H9 (cell line): ENCODE measurements at regions not wholly inside any gene's neighbourhood (a gene's known extent, or its start where the extent isn't known, plus 50 kb on each side); places are given as distances from the start of the nearest gene placed in this dataset.
A peak's percentile ranks its signal among the peaks of the same experiment; 100 is the strongest.

ENCODE experiments used
- DNase-seq: peaks from one replicate; pipeline ENCODE4 v3.0.0-alpha.2; 2017
- H2AFZ ChIP-seq: one replicate; pipeline ENCODE4 v1.6.1; 2013; ENCODE audit warnings: mild to moderate bottlenecking, low read length, control low read depth, moderate library complexity
- H2AK5ac ChIP-seq: 2 replicates; pipeline ENCODE4 v1.6.1; 2013; ENCODE audit warnings: low read length, control low read depth, mixed read lengths; ENCODE audit not compliant: insufficient read length
- H2BK120ac ChIP-seq: one replicate; pipeline ENCODE4 v1.6.1; 2013; ENCODE audit warnings: low read depth, mild to moderate bottlenecking, low read length, control low read depth, inconsistent platforms; ENCODE audit not compliant: poor library complexity, severe bottlenecking
- H2BK12ac ChIP-seq: 2 replicates; pipeline ENCODE4 v1.6.1; 2013; ENCODE audit warnings: low read length, control low read depth, mixed read lengths, low read depth; ENCODE audit not compliant: insufficient read length
- H2BK15ac ChIP-seq: 2 replicates; pipeline ENCODE4 v1.6.1; 2013; ENCODE audit warnings: low read depth, low read length, control low read depth
- H2BK20ac ChIP-seq: one replicate; pipeline ENCODE4 v1.6.1; 2013; ENCODE audit warnings: low read depth, mild to moderate bottlenecking, low read length, control low read depth, inconsistent platforms; ENCODE audit not compliant: poor library complexity, severe bottlenecking
- H2BK5ac ChIP-seq: 2 replicates; pipeline ENCODE4 v1.6.1; 2013; ENCODE audit warnings: low read length, control low read depth, mixed read lengths; ENCODE audit not compliant: insufficient read length
- H3K14ac ChIP-seq: 2 replicates; pipeline ENCODE4 v1.6.1; 2013; ENCODE audit warnings: low read length, control low read depth; ENCODE audit not compliant: insufficient read depth
- H3K18ac ChIP-seq: 2 replicates; pipeline ENCODE4 v1.6.1; 2013; ENCODE audit warnings: low read depth, mild to moderate bottlenecking, mixed read lengths, low read length, control low read depth; ENCODE audit not compliant: insufficient read length
- H3K23ac ChIP-seq: 2 replicates; pipeline ENCODE4 v1.6.1; 2013; ENCODE audit warnings: low read length, control low read depth, mixed read lengths, low read depth; ENCODE audit not compliant: insufficient read length
- H3K23me2 ChIP-seq: 2 replicates; pipeline ENCODE4 v1.6.1; 2013; ENCODE audit warnings: low read depth, mild to moderate bottlenecking, mixed read lengths, low read length, control low read depth; ENCODE audit not compliant: insufficient read length, poor library complexity, severe bottlenecking
- H3K27ac ChIP-seq: 2 replicates; pipeline ENCODE4 v1.5.1; 2013; ENCODE audit warnings: low read length, control low read depth, mixed read lengths, low read depth; ENCODE audit not compliant: insufficient read length
- H3K27me3 ChIP-seq: 2 replicates; pipeline ENCODE4 v1.6.1; 2013; ENCODE audit warnings: low read length, control low read depth, inconsistent platforms; ENCODE audit not compliant: insufficient read depth
- H3K4ac ChIP-seq: 2 replicates; pipeline ENCODE4 v1.6.1; 2013; ENCODE audit warnings: low read depth, mild to moderate bottlenecking, control low read depth, inconsistent platforms, low read length, moderate library complexity
- H3K4me1 ChIP-seq: 2 replicates; pipeline ENCODE4 v1.6.1; 2013; ENCODE audit warnings: low read length, control low read depth, inconsistent platforms; ENCODE audit not compliant: insufficient read depth
- H3K4me2 ChIP-seq: 2 replicates; pipeline ENCODE4 v1.6.1; 2013; ENCODE audit warnings: low read length, control low read depth, mixed read lengths; ENCODE audit not compliant: insufficient read length, insufficient read depth
- H3K56ac ChIP-seq: 2 replicates; pipeline ENCODE4 v1.6.1; 2013; ENCODE audit warnings: low read depth, mild to moderate bottlenecking, mixed read lengths, low read length, control low read depth; ENCODE audit not compliant: insufficient read length
- H3K79me1 ChIP-seq: 2 replicates; pipeline ENCODE4 v1.6.1; 2013; ENCODE audit warnings: low read depth, mild to moderate bottlenecking, moderate library complexity, low read length, control low read depth, inconsistent platforms; ENCODE audit not compliant: insufficient read depth, poor library complexity, severe bottlenecking
- H3K79me2 ChIP-seq: 2 replicates; pipeline ENCODE4 v1.6.1; 2013; ENCODE audit warnings: low read length, control low read depth, inconsistent platforms; ENCODE audit not compliant: insufficient read depth
- H3K9ac ChIP-seq: 2 replicates; pipeline ENCODE4 v1.6.1; 2013; ENCODE audit warnings: low read length, control low read depth, mixed read lengths; ENCODE audit not compliant: insufficient read length; ENCODE audit errors: extremely low read depth
- H3K9me3 ChIP-seq: one replicate; pipeline ENCODE4 v1.6.1; 2013; ENCODE audit warnings: low read depth, low read length, inconsistent platforms; ENCODE audit not compliant: control insufficient read depth
- H3T11ph ChIP-seq: one replicate; pipeline ENCODE4 v1.6.1; 2013; ENCODE audit warnings: mild to moderate bottlenecking, low read length, control low read depth, inconsistent platforms
- H4K20me1 ChIP-seq: one replicate; pipeline ENCODE4 v1.6.1; 2013; ENCODE audit not compliant: control insufficient read depth, insufficient read length, insufficient read depth
- H4K5ac ChIP-seq: 2 replicates; pipeline ENCODE4 v1.6.1; 2013; ENCODE audit warnings: low read depth, mild to moderate bottlenecking, mixed read lengths, low read length, control low read depth; ENCODE audit not compliant: insufficient read length
- H4K8ac ChIP-seq: replicated peaks from 2 replicates; pipeline ENCODE4 v1.6.1; 2013; ENCODE audit warnings: low read length, control low read depth, mixed read lengths, low read depth; ENCODE audit not compliant: insufficient read length
- H4K91ac ChIP-seq: 2 replicates; pipeline ENCODE4 v1.6.1; 2013; ENCODE audit warnings: low read depth, mild to moderate bottlenecking, moderate library complexity, mixed read lengths, low read length, control low read depth; ENCODE audit not compliant: insufficient read length
- H3K27ac Mint-ChIP-seq, 3 experiments: 2 replicates in 2 of 3; 3 replicates in 1 of 3; pipeline ENCODE4 v1.8.0; 2020 to 2021; ENCODE audit warnings: mixed read lengths in 3 of 3, mild to moderate bottlenecking in 1 of 3, moderate library complexity in 1 of 3
- H3K27me3 Mint-ChIP-seq: 2 replicates; pipeline ENCODE4 v1.8.0; 2021; ENCODE audit warnings: low read depth, mild to moderate bottlenecking, moderate library complexity, mixed read lengths
- H3K36me3 Mint-ChIP-seq, 3 experiments: 2 replicates in 2 of 3; 3 replicates in 1 of 3; pipeline ENCODE4 v1.8.0; 2020 to 2021; ENCODE audit warnings: low read depth in 3 of 3, mixed read lengths in 3 of 3; ENCODE audit not compliant: insufficient read depth in 1 of 3
- H3K4me1 Mint-ChIP-seq, 2 experiments: 2 replicates each; pipeline ENCODE4 v1.8.0; 2020; ENCODE audit warnings: mixed read lengths in 2 of 2
- H3K4me3 Mint-ChIP-seq, 2 experiments: 2 replicates in 1 of 2; 3 replicates in 1 of 2; pipeline ENCODE4 v1.8.0; 2020 to 2021; ENCODE audit warnings: mild to moderate bottlenecking in 2 of 2, mixed read lengths in 2 of 2, moderate library complexity in 1 of 2
- H3K9me3 Mint-ChIP-seq, 2 experiments: 2 replicates in 1 of 2; 3 replicates in 1 of 2; pipeline ENCODE4 v1.8.0; 2020; ENCODE audit warnings: mild to moderate bottlenecking in 2 of 2, mixed read lengths in 2 of 2, moderate library complexity in 1 of 2
- CTCF ChIP-seq: fragments of 200-600 bp; sonication (generic); conservative IDR thresholded peaks from 3 replicates; pipeline ENCODE4 v1.8.0; 2021; ENCODE audit warnings: antibody characterized with exemption, mild to moderate bottlenecking
- WGBS: extraction: QIAGEN DNeasy Blood & Tissue Kit; methylation state at CpG from one replicate; pipeline ENCODE4 v1.1.7; 2013; ENCODE audit warnings: missing lambda C conversion rate, low lambda C conversion rate, mixed read lengths; ENCODE audit not compliant: insufficient read length; ENCODE audit errors: extremely low coverage; 5-methylcytosine and 5-hydroxymethylcytosine counted together

GRCh38 chr4:177191586-177191985 lies 118.1 kb upstream of the NEIL3 start:
- Histone ChIP-seq H3K79me2 (no peaks in the 10 kb centered on the region), H3K9me3 (no peaks in the 10 kb centered on the region), H3K23me2 (no peaks in the 10 kb centered on the region), H3K4ac (no peak overlapping the region), H3K14ac (no peak overlapping the region), H3T11ph (no peak overlapping the region), H2BK15ac (no peak overlapping the region), H4K5ac (no peak overlapping the region), H2BK5ac (no peak overlapping the region), H2BK20ac (no peak overlapping the region), H4K91ac (no peak overlapping the region), H3K27ac (no peak overlapping the region), H3K4me2 (no peak overlapping the region), H3K4me1 (peaks cover 5% of the 10 kb centered on the region; the same call in 1 of the 2 replicates), H2BK12ac (no peak overlapping the region), H3K27me3 (no peaks in the 10 kb centered on the region), H2AK5ac (no peak overlapping the region), H2BK120ac (no peak overlapping the region), H3K9ac (no peak overlapping the region), H3K18ac (no peak overlapping the region), H3K79me1 (no peaks in the 10 kb centered on the region), H4K20me1 (no peaks in the 10 kb centered on the region), H2AFZ (no peak overlapping the region), H3K23ac (no peak overlapping the region), H4K8ac (no peak overlapping the region), H3K56ac (no peak overlapping the region)
- peak overlapping the region in 1 of 2 experiments; percentile 28; a peak in 1 of 5 replicates for H3K4me3 Mint-ChIP-seq
- peaks cover 4% of the 10 kb centered on the region for H3K27me3 Mint-ChIP-seq
- peaks cover 0 to 15% (median 7%) of the 10 kb centered on the region in 3 experiments; a peak in 4 of 7 replicates for H3K36me3 Mint-ChIP-seq
- WGBS = no CpG with 5 or more reads among the region's 4 CpGs
- no peak for DNase-seq
- TF ChIP-seq CTCF = no peak
- peak overlapping the region; percentile 12 to 80 (median 12); a peak in 2 of 7 replicates for H3K27ac Mint-ChIP-seq
- H3K9me3 Mint-ChIP-seq = peaks cover 8% of the 10 kb centered on the region in 2 experiments
- H3K4me1 Mint-ChIP-seq = peaks cover 15 to 24% of the 10 kb centered on the region in 2 experiments
